GM19240 (cell line): ENCODE measurements at regions not wholly inside any gene's neighbourhood (a gene's known extent, or its start where the extent isn't known, plus 50 kb on each side); places are given as distances from the start of the nearest gene placed in this dataset.
"Not testable (repeated sequence)": the region's sequence is repeated elsewhere in the genome, so short reads cannot be mapped to it uniquely, and the experiment has no call there.

Experiments used
- DNase-seq: peaks from one replicate; pipeline ENCODE4 v3.0.0; 2011; ENCODE audit warnings: low spot score; ENCODE audit not compliant: insufficient read length

GRCh38 chr13:65529541-65529940 is 1700.6 kb downstream of the PCDH9 start:
- no peak for DNase-seq

- no peak for DNase-seq
Measured at GRCh38 chr13:65508745-65509144, 1721.4 kb downstream of the PCDH9 start.

- no peak for DNase-seq
Measured at GRCh38 chr13:65508338-65508737, 1721.8 kb downstream of the PCDH9 start.

GRCh38 chr13:65505941-65506340 is 1724.2 kb downstream of the PCDH9 start:
- no peak for DNase-seq

GRCh38 chr13:65504213-65504612 is 1725.9 kb downstream of the PCDH9 start:
- DNase-seq: no peak

GRCh38 chr13:65500481-65500880 is 1729.7 kb downstream of the PCDH9 start:
- no peak for DNase-seq

GRCh38 chr13:65499256-65499655 is 1730.9 kb downstream of the PCDH9 start:
- DNase-seq: no peak

- no peak for DNase-seq
Measured at GRCh38 chr13:65497265-65497664, 1732.9 kb downstream of the PCDH9 start.

GRCh38 chr13:65490725-65491124 is 1739.4 kb downstream of the PCDH9 start:
- not testable (repeated sequence) for DNase-seq

GRCh38 chr13:65488606-65489005 is 1741.5 kb downstream of the PCDH9 start:
- DNase-seq: no peak

- DNase-seq: no peak
Measured at GRCh38 chr13:65479692-65480091, 1750.4 kb downstream of the PCDH9 start.

GRCh38 chr13:65473196-65473595 is 1756.9 kb downstream of the PCDH9 start:
- DNase-seq: no peak

GRCh38 chr13:65472336-65472735 is 1757.8 kb downstream of the PCDH9 start:
- DNase-seq: no peak

- DNase-seq: no peak
Measured at GRCh38 chr13:65470781-65471180, 1759.4 kb downstream of the PCDH9 start.

GRCh38 chr13:65468628-65469027 is 1761.5 kb downstream of the PCDH9 start:
- no peak for DNase-seq

- no peak for DNase-seq
Measured at GRCh38 chr13:65461590-65461989, 1768.5 kb downstream of the PCDH9 start.

GRCh38 chr13:65460136-65460535 is 1770.0 kb downstream of the PCDH9 start:
- no peak for DNase-seq

GRCh38 chr13:65456150-65456912 is 1773.8 kb downstream of the PCDH9 start:
- no peak for DNase-seq

- no peak for DNase-seq
Measured at GRCh38 chr13:65454403-65454802, 1775.7 kb downstream of the PCDH9 start.

- no peak for DNase-seq
Measured at GRCh38 chr13:65453982-65454381, 1776.2 kb downstream of the PCDH9 start.

- no peak for DNase-seq
Measured at GRCh38 chr13:65445340-65445739, 1784.8 kb downstream of the PCDH9 start.

- DNase-seq: no peak
Measured at GRCh38 chr13:65435590-65435989, 1794.5 kb downstream of the PCDH9 start.

- no peak for DNase-seq
Measured at GRCh38 chr13:65417953-65418352, 1812.2 kb downstream of the PCDH9 start.

- no peak for DNase-seq
Measured at GRCh38 chr13:65416784-65417183, 1813.4 kb downstream of the PCDH9 start.
